ENCODE measurements at regions not wholly inside any gene's neighbourhood (a gene's known extent, or its start where the extent isn't known, plus 50 kb on each side); places are given as distances from the start of the nearest gene placed in this dataset.

GRCh38 chr2:80896576-80896975 lies 592.0 kb upstream of the LRRTM1 start:
- no peaks in the 10 kb centered on the region for H3K9me3 ChIP-seq (ENCODE audit: control insufficient read depth, insufficient read depth, low read depth, low read length)
- no peaks in the 10 kb centered on the region for H3K27me3 ChIP-seq (ENCODE audit: control insufficient read depth, insufficient read depth, low read length)
- H3K36me3 ChIP-seq (ENCODE audit: control insufficient read depth, insufficient read depth, low read length), result no peaks in the 10 kb centered on the region
- H3K79me2 ChIP-seq (ENCODE audit: control insufficient read depth, insufficient read depth, low read length), result no peaks in the 10 kb centered on the region
- no peaks in the 10 kb centered on the region for H4K20me1 ChIP-seq (ENCODE audit: control insufficient read depth, extremely low read depth, insufficient read depth, low read length)
- DNase-seq (ENCODE audit: low read depth in 2 of 2), result no peak
- H3K9ac ChIP-seq (ENCODE audit: insufficient read depth, low read length), result no peak overlapping the region
- no peak overlapping the region for H3K4me2 ChIP-seq (ENCODE audit: extremely low read depth, insufficient read depth, low read length)
- no peak overlapping the region for H3K27ac ChIP-seq (ENCODE audit: insufficient read depth, low read length)
- TF ChIP-seq EZH2 (IDR thresholded peaks at IDR 0.05; ENCODE audit: low read length, missing control alignments) (no peak), CTCF (conservative IDR thresholded peaks at IDR 0.05 in 1 of 2, IDR thresholded peaks at IDR 0.05 in 1 of 2; ENCODE audit: low read depth in 1 of 2, low read length in 2 of 2) (no peak)
- H3K4me1 ChIP-seq (ENCODE audit: control insufficient read depth, extremely low read depth, insufficient read depth, low read length), result no peaks in the 10 kb centered on the region
- H3K4me3 ChIP-seq (replicated peaks in 1 of 4; ENCODE audit: control extremely low read depth in 1 of 4, insufficient read depth in 1 of 4, low read depth in 3 of 4, low read length in 4 of 4), result no peak overlapping the region
- H2AFZ ChIP-seq (ENCODE audit: low read length), result no peak overlapping the region

- Histone ChIP-seq H4K20me1 (ENCODE audit: control insufficient read depth, extremely low read depth, insufficient read depth, low read length) (no peaks in the 10 kb centered on the region), H2AFZ (ENCODE audit: low read length) (no peak overlapping the region), H3K9ac (ENCODE audit: insufficient read depth, low read length) (no peak overlapping the region), H3K9me3 (ENCODE audit: control insufficient read depth, insufficient read depth, low read depth, low read length) (no peaks in the 10 kb centered on the region), H3K4me2 (ENCODE audit: extremely low read depth, insufficient read depth, low read length) (no peak overlapping the region), H3K4me1 (ENCODE audit: control insufficient read depth, extremely low read depth, insufficient read depth, low read length) (no peaks in the 10 kb centered on the region), H3K27me3 (ENCODE audit: control insufficient read depth, insufficient read depth, low read length) (no peaks in the 10 kb centered on the region), H3K4me3 (replicated peaks in 1 of 4; ENCODE audit: control extremely low read depth in 1 of 4, insufficient read depth in 1 of 4, low read depth in 3 of 4, low read length in 4 of 4) (no peak overlapping the region), H3K36me3 (ENCODE audit: control insufficient read depth, insufficient read depth, low read length) (no peaks in the 10 kb centered on the region), H3K27ac (ENCODE audit: insufficient read depth, low read length) (no peak overlapping the region), H3K79me2 (ENCODE audit: control insufficient read depth, insufficient read depth, low read length) (no peaks in the 10 kb centered on the region)
- DNase-seq (ENCODE audit: low read depth in 2 of 2), result no peak
- TF ChIP-seq EZH2 (IDR thresholded peaks at IDR 0.05; ENCODE audit: low read length, missing control alignments) (no peak), CTCF (conservative IDR thresholded peaks at IDR 0.05 in 1 of 2, IDR thresholded peaks at IDR 0.05 in 1 of 2; ENCODE audit: low read depth in 1 of 2, low read length in 2 of 2) (no peak)
These were observed 589.9 kb upstream of the LRRTM1 start for GRCh38 chr2:80894486-80894885.

GRCh38 chr2:80893711-80894110 lies 589.2 kb upstream of the LRRTM1 start:
- H3K79me2 ChIP-seq (ENCODE audit: control insufficient read depth, insufficient read depth, low read length), result no peaks in the 10 kb centered on the region

More at GRCh38 chr2:80893711-80894110, 589.2 kb upstream of the LRRTM1 start:
- Histone ChIP-seq H3K36me3 (ENCODE audit: control insufficient read depth, insufficient read depth, low read length) (no peaks in the 10 kb centered on the region), H4K20me1 (ENCODE audit: control insufficient read depth, extremely low read depth, insufficient read depth, low read length) (no peaks in the 10 kb centered on the region), H3K4me3 (replicated peaks in 1 of 4; ENCODE audit: control extremely low read depth in 1 of 4, insufficient read depth in 1 of 4, low read depth in 3 of 4, low read length in 4 of 4) (no peak overlapping the region), H3K9me3 (ENCODE audit: control insufficient read depth, insufficient read depth, low read depth, low read length) (no peaks in the 10 kb centered on the region), H3K4me2 (ENCODE audit: extremely low read depth, insufficient read depth, low read length) (no peak overlapping the region), H2AFZ (ENCODE audit: low read length) (no peak overlapping the region), H3K27me3 (ENCODE audit: control insufficient read depth, insufficient read depth, low read length) (no peaks in the 10 kb centered on the region), H3K27ac (ENCODE audit: insufficient read depth, low read length) (no peak overlapping the region), H3K9ac (ENCODE audit: insufficient read depth, low read length) (no peak overlapping the region), H3K4me1 (ENCODE audit: control insufficient read depth, extremely low read depth, insufficient read depth, low read length) (no peaks in the 10 kb centered on the region)
- DNase-seq (ENCODE audit: low read depth in 2 of 2), result no peak
- TF ChIP-seq EZH2 (IDR thresholded peaks at IDR 0.05; ENCODE audit: low read length, missing control alignments) (no peak), CTCF (conservative IDR thresholded peaks at IDR 0.05 in 1 of 2, IDR thresholded peaks at IDR 0.05 in 1 of 2; ENCODE audit: low read depth in 1 of 2, low read length in 2 of 2) (no peak)

All from fibroblast of lung (primary cell).